Retinal pigment epithelial cell (primary cell): ENCODE measurements at regions not wholly inside any gene's neighbourhood (a gene's known extent, or its start where the extent isn't known, plus 50 kb on each side); places are given as distances from the start of the nearest gene placed in this dataset.

Experiments
- DNase-seq: peaks from one replicate; pipeline ENCODE4 v3.0.0-alpha.2; 2010; ENCODE audit warnings: low read depth
- H3K4me3 ChIP-seq: 2 replicates; pipeline ENCODE4 v1.5.1; 2011; ENCODE audit warnings: mild to moderate bottlenecking, low read length, control low read depth, moderate library complexity
- TF ChIP-seq, protein P1 (sequence below): conservative IDR thresholded peaks from 2 replicates; pipeline ENCODE4 v1.5.1; 2011; ENCODE audit warnings: low read depth, low read length, control low read depth, inconsistent platforms

DNA sequence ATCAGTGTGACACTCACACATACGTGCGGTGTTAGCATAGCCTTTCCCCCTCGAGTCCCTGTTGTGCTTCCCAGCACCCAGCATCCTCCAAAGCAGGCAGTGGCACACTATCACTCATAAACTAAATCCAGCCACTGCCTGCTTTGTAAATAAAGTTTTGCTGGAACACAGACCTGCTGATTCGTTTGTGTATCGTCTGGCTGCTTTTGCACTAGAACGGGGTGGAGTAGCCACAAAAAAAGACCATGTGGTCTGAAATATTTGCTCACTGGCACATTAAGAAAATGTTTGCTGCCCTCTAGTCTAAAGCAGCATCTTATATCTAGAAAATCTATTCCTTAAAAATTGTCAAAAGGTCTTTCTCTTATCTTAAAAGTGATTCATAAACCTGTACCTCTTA lies 341.2 kb upstream of the ZFHX3 start:
- no peak overlapping the region for H3K4me3 ChIP-seq
- TF ChIP-seq, protein P1, sequence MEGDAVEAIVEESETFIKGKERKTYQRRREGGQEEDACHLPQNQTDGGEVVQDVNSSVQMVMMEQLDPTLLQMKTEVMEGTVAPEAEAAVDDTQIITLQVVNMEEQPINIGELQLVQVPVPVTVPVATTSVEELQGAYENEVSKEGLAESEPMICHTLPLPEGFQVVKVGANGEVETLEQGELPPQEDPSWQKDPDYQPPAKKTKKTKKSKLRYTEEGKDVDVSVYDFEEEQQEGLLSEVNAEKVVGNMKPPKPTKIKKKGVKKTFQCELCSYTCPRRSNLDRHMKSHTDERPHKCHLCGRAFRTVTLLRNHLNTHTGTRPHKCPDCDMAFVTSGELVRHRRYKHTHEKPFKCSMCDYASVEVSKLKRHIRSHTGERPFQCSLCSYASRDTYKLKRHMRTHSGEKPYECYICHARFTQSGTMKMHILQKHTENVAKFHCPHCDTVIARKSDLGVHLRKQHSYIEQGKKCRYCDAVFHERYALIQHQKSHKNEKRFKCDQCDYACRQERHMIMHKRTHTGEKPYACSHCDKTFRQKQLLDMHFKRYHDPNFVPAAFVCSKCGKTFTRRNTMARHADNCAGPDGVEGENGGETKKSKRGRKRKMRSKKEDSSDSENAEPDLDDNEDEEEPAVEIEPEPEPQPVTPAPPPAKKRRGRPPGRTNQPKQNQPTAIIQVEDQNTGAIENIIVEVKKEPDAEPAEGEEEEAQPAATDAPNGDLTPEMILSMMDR: no peak
- no peak for DNase-seq

DNA sequence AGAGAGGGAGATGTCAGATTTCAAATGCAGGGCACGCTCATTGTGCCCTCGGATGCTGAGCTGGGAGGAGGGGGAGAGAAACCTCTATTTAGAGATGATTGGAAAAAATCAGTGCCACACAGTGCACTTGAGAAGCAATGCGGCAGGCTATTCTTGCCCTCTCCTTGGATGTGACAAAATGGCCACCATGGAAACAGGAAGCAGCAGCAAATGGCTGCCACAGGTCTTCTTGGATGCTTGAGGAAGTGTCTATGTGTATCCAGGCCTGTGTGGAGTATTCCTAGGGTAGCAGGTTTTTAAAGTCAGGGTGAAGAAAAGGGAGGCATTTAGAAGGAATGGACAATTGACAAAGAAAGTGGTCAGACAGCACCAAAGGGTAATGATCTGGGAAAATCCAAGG lies 340.1 kb upstream of the ZFHX3 start:
- no peak overlapping the region for H3K4me3 ChIP-seq
- no peak for DNase-seq
- TF ChIP-seq, protein P1: no peak

DNA sequence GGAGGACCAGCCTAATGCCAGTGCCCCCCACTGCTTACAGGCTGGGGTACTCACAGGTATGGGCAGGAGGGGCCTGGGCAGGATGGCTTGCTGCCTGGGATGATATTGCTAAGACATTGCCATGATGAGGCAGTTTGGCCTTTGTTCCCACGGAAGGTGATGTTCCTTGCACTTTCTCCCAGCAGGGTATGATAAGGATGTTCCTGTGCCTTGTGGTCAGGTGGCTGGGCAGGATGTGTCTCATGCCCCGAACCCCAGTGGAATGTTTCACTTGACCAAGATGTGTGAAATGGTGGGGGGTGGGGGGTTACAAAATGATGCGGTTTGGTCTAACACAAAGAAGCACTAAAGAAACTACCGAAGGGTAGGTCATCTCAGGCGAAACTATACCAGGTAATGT lies 337.8 kb upstream of the ZFHX3 start:
- H3K4me3 ChIP-seq: no peak overlapping the region
- DNase-seq: no peak
- TF ChIP-seq, protein P1: no peak

DNA sequence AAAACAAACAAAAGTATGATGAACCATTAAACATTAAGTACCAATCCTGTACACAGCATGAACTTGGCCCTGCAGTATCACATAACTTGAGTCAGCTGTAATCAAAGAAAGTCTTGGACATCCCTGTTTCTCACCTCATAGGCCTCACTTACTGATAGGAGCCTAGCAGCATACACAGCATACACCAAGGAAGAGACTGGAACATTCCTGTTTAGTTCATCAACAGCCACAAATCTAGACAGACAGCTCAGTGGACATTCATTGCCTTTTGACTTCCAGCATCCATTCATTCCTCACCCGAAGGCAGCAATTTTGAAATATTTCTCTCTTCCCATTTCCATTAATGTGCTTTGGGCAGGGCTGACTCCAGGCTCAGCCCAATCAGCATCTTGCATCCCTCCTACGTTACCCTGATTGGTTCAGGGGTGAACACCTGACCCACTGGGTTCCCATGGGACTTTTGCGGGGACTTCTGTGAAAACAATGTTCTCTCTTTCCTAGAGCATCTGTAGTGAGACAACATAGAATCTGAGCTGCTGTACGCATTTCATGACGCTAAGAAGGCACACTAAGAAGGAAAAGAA lies 336.7 kb upstream of the ZFHX3 start:
- TF ChIP-seq, protein P1: no peak
- DNase-seq: no peak
- H3K4me3 ChIP-seq: no peak overlapping the region

DNA sequence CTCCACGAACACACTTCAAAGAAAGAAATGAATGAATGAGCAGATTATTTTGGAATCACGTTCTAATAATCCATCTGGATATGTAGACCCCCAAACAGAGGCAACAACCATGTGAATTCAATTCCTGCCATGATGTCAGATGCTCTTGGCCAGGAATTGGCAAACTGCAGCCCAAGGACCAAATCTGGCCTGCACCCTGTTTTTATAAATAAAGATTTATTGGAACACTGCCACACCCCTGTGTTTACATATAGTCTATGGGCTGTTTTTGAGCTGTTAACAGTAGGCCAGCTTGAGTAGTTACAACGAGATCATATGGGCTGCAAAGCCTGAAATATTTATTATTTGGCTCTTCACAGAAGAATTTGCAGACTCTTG lies 336.0 kb upstream of the ZFHX3 start:
- no peak overlapping the region for H3K4me3 ChIP-seq
- TF ChIP-seq, protein P1: no peak
- no peak for DNase-seq

DNA sequence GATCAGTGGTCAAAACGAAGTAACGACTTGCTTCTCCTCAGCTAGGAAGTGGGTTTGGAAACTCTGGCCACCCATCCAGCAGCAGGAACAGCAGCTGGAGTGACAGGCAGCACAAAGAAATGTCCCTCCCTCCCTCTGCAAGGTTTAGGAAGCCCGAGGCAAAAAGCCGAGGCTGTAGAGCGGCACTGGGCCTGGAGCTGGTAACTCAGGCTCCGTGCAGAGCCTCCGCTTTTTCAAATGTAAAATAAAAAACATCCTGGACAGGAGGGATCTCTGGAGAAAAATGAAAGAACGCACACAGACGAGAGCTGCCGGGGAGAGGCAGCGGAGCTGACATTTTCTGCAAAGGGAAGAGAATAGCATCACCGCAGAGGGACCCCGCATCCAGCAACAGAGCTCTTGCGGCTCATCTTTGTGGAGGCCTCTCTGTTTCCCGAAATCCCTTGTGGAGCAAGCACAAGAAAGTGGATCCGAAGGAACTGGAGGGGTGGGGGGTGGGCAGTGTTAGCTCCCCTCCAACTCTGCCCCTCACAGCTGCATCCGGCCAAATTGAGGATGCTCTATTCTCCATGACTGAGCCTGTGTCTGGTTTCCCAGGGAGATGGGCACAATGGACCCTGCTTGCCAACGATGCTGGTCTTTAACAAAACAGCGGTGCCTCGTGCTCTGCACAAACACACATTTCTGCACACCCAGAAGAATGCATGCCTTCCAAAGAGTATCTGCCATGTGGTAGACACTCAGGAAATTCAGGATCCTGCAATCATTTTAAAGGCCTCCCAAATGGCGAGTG lies 335.5 kb upstream of the ZFHX3 start:
- TF ChIP-seq, protein P1: no peak
- no peak for DNase-seq
- no peak overlapping the region for H3K4me3 ChIP-seq

DNA sequence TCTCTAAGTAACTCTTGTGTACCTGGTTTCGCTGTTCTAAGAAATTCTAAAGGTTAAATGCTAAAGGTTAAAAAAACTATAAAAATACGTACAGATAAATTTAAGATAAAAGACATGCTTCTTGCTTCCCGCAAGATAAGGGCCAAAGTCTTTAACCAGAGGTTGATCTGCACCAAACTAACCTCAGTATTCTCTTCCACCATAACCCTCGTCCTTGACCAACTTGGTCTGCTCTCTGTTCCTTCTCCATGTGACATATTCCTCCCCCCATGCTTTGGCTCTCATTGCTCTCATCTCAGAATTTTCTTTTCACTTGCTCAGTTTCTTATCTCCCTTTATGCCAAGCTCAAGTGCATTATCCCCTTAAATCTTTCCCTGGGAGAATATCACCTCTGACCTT lies 330.5 kb upstream of the ZFHX3 start:
- H3K4me3 ChIP-seq: no peak overlapping the region
- DNase-seq: no peak
- TF ChIP-seq, protein P1: no peak
